Stimulated activated CD4-positive, alpha-beta T cell treated with anti-CD3 and anti-CD28 coated beads, TNF-alpha, amount 100 ng/mL, for 1 hour (primary cell): ENCODE measurements at regions not wholly inside any gene's neighbourhood (a gene's known extent, or its start where the extent isn't known, plus 50 kb on each side); places are given as distances from the start of the nearest gene placed in this dataset.
"Not testable (repeated sequence)": the region's sequence is repeated elsewhere in the genome, so short reads cannot be mapped to it uniquely, and the experiment has no call there.

Experiments
- DNase-seq, 3 donors: peaks; one replicate each; pipeline ENCODE4 v3.0.0-alpha.2; 2020; ENCODE audit warnings: low read depth in 3 of 3, low spot score in 1 of 3

GRCh38 chr6:17013701-17014100 lies 88.1 kb upstream of the STMND1 start:
- no peak for DNase-seq

- no peak for DNase-seq
Measured at GRCh38 chr6:17012421-17013225, 89.2 kb upstream of the STMND1 start.

GRCh38 chr6:17011985-17012384 lies 89.9 kb upstream of the STMND1 start:
- DNase-seq: no peak

- no peak for DNase-seq
Measured at GRCh38 chr6:17007749-17008148, 94.1 kb upstream of the STMND1 start.

GRCh38 chr6:17006543-17006942 lies 95.3 kb upstream of the STMND1 start:
- DNase-seq: no peak

- no peak for DNase-seq
Measured at GRCh38 chr6:17004269-17004668, 97.6 kb upstream of the STMND1 start.

- DNase-seq: no peak
Measured at GRCh38 chr6:17002123-17002522, 99.7 kb upstream of the STMND1 start.

GRCh38 chr6:17001188-17001587 lies 100.7 kb upstream of the STMND1 start:
- no peak for DNase-seq

- DNase-seq: no peak
Measured at GRCh38 chr6:16999491-17000436, 102.1 kb upstream of the STMND1 start.

GRCh38 chr6:16998461-16998860 lies 103.4 kb upstream of the STMND1 start:
- no peak for DNase-seq

GRCh38 chr6:16995511-16996250 lies 106.2 kb upstream of the STMND1 start:
- DNase-seq: no peak

- no peak for DNase-seq
Measured at GRCh38 chr6:16993396-16993795, 108.5 kb upstream of the STMND1 start.

GRCh38 chr6:16991981-16992629 lies 109.7 kb upstream of the STMND1 start:
- DNase-seq: no peak

GRCh38 chr6:16989976-16990375 lies 111.9 kb upstream of the STMND1 start:
- DNase-seq: not testable (repeated sequence)

- no peak for DNase-seq
Measured at GRCh38 chr6:16989382-16989781, 112.5 kb upstream of the STMND1 start.

- no peak for DNase-seq
Measured at GRCh38 chr6:16987996-16988395, 113.9 kb upstream of the STMND1 start.

GRCh38 chr6:16985513-16986284 lies 116.2 kb upstream of the STMND1 start:
- DNase-seq: no peak

- no peak for DNase-seq
Measured at GRCh38 chr6:16982807-16983206, 119.0 kb upstream of the STMND1 start.

GRCh38 chr6:16979677-16980370 lies 122.0 kb upstream of the STMND1 start:
- DNase-seq: no peak

GRCh38 chr6:16978686-16979085 lies 123.2 kb upstream of the STMND1 start:
- no peak for DNase-seq
